Daoy (cell line): ENCODE measurements at regions not wholly inside any gene's neighbourhood (a gene's known extent, or its start where the extent isn't known, plus 50 kb on each side); places are given as distances from the start of the nearest gene placed in this dataset.
"Not testable (repeated sequence)": the region's sequence is repeated elsewhere in the genome, so short reads cannot be mapped to it uniquely, and the experiment has no call there.

Source experiments
- DNase-seq: peaks from one replicate; pipeline ENCODE4 v3.0.0-alpha.2; 2015; ENCODE audit warnings: low read depth

DNA sequence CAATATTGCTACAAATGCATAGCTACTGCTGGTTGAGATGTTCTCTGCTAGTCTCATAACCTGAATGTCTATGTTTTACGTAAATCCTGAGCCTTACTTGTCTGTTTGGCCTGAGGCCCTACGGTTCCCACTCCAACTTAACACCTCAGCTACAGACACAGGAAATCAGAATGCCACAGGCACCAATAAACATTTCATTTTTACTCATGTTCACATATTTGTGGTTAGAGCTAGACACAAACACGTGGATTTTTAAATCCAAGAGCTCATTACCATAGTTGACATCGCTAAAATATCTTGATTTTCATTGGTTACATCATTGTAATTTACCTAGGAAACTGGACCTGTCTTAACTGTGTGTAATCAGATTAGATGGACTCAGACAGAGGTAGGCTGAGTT, 263.8 kb upstream of the CDH19 start:
- DNase-seq: no peak

GRCh38 chr18:66866427-66866940, 262.6 kb upstream of the CDH19 start:
- not testable (repeated sequence) for DNase-seq

- DNase-seq: no peak
Observed at GRCh38 chr18:66838340-66838987, 234.6 kb upstream of the CDH19 start.

DNA sequence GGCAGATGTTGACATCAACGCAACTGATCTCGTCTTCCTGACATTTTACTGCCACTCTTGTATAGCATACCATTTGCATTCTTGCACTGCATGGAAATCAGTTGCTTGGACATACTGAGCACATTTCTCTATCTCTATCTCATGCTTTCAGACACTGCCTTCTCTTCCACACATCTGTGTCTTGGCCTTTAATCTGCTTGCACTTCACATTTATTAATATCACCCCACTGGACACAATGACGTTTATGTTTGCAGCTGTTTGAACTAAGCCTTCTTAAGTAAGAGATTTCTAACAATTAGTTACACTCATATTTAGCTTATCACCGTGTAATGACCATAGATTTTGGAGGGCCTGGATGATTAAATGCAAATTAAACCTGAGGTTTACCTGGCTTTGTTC, 229.8 kb upstream of the CDH19 start:
- no peak for DNase-seq

DNA sequence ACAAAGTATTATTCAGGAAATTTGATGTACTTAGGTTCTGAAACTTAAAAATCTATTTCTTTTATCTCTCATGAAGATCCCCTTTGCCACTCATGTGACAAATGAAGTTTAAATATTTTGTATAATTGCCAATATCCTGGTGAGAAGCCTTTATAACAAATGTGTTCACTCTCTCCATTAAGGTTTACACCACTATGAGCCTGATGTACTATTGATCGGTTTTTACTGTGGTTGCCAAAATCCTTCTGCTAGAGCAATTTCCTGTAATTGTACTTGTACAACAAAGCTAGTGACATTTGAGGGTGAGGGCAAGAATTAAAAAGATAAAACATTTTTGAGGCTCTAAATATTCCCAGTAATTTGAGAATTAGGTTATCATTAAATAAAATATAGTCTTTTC, 222.3 kb upstream of the CDH19 start:
- DNase-seq: no peak

DNA sequence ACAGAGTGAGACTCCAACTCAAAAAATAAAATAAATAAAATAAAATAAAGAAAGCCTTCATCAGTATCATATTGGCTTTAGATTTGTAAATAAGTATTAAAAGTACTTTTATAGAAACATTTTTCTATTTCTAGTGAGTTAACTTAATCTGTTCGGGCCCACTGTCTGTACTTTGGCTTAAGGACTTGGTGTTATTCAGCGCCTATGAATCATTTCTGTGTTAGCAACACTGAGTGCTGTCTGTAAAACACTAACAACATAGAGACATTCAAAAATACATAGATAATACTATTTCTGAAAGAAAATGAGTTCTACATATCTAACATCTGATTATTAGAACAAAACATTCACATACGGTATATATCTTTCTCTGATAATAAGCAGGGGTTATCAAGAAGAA, 221.5 kb upstream of the CDH19 start:
- DNase-seq: no peak

GRCh38 chr18:66819235-66819634, 215.3 kb upstream of the CDH19 start:
- DNase-seq: no peak

- DNase-seq: no peak
Observed at GRCh38 chr18:66813138-66813537, 209.2 kb upstream of the CDH19 start.

DNA sequence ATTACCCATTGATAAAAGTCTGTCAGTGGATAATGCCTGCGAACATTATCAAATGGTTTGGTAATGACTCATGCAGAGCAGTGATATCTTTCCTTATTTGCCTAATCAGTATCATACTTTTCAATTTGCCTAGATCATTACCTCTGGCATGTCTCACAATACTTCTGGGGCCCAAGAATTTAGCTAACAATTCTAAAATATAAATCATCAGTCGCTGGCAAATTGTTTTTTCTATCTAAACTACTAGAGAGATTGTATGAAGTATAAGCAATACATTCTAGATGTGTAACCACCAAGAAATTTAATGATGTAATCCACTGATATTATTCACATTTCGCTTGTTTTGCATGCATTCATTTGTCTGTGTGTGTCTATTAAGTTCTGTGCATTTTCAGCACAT, 191.2 kb upstream of the CDH19 start:
- DNase-seq: no peak

DNA sequence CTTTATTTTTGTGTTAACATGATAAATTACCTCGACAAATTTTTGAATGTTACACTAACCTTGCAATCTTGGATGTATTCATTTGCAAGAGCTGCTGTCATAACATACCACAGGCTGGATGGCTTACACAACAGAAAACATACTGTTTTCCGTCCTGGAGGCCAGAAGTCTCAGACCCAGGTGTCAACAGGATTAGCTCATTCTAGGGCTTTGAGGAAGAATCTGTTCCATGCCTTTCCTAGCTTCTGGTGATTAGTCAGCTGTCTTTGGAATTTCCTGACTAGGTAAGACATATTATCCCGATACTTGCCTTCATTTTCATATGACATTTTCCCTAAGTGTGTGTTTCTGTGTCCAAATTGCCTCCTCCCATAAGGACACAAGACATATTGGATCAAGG, 188.6 kb upstream of the CDH19 start:
- no peak for DNase-seq

DNA sequence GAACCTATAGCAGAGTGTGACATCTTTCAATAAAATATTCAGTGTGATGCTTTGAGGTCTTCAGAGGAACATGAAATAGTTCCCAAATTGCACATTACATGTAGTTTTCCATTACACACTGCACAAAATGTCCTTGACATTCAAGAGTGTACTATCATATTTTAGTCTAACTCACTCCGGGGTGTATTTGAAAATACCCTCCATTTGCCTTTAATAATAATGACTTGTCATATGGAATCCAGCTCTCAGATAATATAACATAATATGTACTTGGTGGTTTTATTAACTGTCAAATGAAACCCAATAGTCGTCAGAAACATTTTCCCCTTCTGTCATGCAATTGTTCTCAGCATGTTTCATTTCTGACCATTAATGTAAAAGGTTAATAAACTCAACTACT, 176.7 kb upstream of the CDH19 start:
- DNase-seq: no peak

GRCh38 chr18:66778048-66778447, 174.2 kb upstream of the CDH19 start:
- DNase-seq: no peak

DNA sequence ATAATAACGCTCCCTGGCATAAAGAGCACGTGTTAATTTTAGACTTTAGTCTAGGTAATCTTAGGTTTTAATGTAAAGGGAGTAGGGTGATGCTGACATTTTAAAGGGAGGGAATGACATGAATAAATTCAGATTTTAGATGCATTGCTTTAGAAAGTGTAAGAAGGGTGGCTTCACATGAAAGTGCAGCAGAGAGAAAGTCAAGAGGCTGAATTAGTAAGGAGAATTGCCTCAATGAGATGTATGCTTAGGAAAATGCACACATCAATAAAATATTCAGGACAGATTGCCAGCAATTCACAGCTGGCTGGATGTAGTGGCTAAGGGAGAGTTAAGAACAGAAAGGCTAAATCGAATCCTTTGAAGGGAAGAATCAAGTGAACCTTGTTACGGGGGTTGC, 165.5 kb upstream of the CDH19 start:
- DNase-seq: no peak

DNA sequence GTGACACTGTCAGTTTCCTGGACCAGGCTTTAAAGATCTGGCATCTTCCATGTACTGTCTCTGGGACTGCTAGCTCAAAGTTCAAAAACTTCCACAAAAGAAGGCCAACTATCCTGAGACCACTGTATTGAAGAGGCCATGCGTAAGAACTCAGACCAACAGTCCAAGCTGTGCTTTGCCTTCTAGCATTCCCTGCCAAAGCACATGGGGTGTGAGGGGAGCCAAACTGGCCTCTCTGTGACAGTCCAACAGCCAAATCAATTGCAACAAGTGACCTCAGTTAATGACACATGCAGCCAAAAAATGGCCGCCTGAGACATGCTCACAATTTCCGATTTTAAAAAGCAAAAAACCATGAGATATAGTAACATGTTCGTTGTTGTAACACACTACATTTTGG, 160.3 kb upstream of the CDH19 start:
- DNase-seq: no peak

GRCh38 chr18:66761166-66761565, 157.3 kb upstream of the CDH19 start:
- no peak for DNase-seq

DNA sequence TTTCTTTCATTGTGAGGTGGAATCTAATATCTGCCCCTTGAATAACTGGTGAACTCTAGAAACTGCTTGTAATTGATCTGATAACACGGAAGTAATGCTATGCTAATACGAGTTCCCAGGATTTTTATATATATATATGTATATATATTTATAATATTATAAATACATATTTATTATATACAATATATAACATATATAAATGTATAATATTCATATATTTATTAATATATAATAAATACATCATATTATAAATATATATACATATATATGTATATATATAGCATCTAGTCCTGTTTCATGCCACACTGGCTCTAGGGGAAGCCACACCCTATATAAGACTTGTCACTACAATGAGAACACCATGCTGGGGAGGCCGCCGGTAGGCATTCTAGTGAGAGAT, 156.7 kb upstream of the CDH19 start:
- no peak for DNase-seq

DNA sequence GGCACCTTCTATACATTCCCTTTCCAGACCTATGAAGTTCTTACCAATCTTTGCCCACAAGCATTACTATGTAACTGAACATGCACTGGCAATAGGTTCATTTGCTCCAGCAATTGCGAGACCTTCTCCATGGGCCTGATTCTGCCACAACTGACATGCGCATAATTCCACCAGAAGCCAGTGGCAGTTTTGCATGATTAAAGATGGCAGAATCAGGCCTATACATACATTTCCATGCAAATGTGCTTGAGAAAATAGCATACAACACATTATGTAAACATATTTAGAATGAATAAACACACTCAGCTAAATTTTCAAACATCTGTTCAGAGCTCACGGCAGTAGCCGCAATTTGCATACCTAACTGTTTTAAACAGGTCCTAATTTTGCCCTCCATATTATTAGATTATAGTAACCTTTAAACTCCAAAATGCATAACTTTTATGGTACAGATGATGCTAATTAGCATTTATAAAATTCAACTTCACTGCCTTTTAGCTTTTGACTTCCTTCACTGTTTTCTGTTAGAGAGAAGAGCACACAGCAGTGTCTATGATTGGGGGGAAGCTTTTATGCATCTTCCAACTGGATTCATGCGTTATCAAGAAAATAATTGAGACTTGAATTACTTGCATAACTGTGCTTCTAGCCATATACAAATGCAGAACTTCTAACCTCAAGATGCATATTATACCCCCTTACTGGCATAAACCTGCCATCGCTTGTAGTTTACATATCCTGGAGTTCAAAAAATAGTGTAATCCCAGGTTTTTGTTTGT, 155.3 kb upstream of the CDH19 start:
- DNase-seq: no peak

- DNase-seq: no peak
Observed at GRCh38 chr18:66757946-66758345, 154.1 kb upstream of the CDH19 start.

DNA sequence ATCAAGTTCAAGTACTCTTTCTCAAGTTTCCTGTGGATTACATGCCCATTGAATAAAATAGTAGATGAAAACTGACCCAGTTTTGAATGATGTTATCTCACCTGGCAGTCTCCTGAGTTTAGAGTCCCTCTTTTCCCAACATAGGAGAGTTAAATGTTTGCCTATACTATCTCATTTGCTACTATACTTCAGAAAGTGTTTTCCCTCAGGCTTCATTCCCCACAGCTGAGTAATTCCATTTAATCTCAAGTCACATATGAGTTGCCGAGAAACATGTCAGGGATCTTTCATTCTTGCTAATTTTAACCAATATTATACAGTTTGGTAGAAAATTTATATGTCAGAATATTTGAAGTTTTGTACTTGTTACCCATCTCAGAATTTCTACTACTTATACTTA, 150.4 kb upstream of the CDH19 start:
- no peak for DNase-seq

GRCh38 chr18:66752733-66753132, 148.8 kb upstream of the CDH19 start:
- DNase-seq: no peak

DNA sequence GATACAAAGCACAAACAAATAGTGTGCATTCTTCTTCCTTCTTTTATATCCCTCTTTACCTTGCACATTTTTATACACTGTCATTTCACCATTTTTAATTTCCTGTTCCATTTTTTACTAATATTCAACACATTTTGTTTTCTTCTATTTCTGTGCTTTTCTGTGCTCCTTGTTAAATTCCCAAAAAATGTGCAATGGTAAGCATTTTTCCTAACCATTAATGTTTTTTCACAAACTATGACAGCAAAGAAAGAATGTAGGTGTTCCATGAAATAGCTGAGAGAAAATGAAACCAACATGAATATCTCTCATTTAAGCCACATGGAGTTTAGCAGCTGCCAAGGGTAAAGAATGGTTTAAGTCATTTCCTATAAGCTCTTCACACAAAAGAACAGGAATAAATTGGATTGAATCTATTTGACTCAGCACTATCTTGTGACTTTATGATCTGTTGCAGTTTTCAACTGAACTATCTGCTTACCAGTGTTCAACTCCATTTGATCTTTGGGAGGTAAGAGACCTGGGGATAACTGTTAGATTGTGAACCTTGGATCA, 145.7 kb upstream of the CDH19 start:
- DNase-seq: no peak

DNA sequence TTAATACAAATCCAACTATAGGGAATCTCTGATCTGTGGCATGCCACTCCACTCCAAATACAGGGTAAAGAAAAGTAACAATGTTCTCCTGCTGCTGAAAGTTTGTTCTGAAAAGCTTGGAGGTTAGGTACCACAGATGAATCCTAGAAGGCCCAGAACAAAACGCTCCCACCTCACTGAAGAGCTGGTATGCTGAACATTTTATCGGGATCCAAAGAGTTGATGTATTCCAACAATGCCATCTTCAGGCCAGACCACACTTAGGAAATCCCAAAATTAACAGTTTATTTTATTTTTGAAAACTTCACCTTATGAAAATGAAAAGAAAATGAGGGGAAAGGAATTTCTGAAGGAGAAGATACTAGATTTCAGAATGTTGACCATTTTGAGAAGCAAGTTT, 145.1 kb upstream of the CDH19 start:
- no peak for DNase-seq

GRCh38 chr18:66742832-66743231, 138.9 kb upstream of the CDH19 start:
- no peak for DNase-seq
